SK-N-SH treated with all-trans-retinoic acid at 6 μM for 48 hours (cell line): ENCODE measurements at regions not wholly inside any gene's neighbourhood (a gene's known extent, or its start where the extent isn't known, plus 50 kb on each side); places are given as distances from the start of the nearest gene placed in this dataset.
"Not testable (repeated sequence)": the region's sequence is repeated elsewhere in the genome, so short reads cannot be mapped to it uniquely, and the experiment has no call there.

ENCODE experiments used
- CREB5 ChIP-seq: fragments of 250-450 bp; sonication (Bioruptor Pico); IDR thresholded peaks from 2 replicates; pipeline ENCODE4 v1.5.1; 2020; ENCODE audit warnings: low read depth, mild to moderate bottlenecking, moderate library complexity
- CSRNP3 ChIP-seq: fragments of 250-450 bp; sonication (Bioruptor Pico); IDR thresholded peaks from 2 replicates; pipeline ENCODE4 v1.5.1; 2021; ENCODE audit warnings: mild to moderate bottlenecking, moderate library complexity
- OSR1 ChIP-seq: fragments of 250-450 bp; sonication (Bioruptor Pico); IDR thresholded peaks from 2 replicates; pipeline ENCODE4 v1.8.0; 2022; ENCODE audit warnings: moderate library complexity, mild to moderate bottlenecking, inconsistent platforms
- PATZ1 ChIP-seq: fragments of 250-450 bp; sonication (Bioruptor Pico); IDR thresholded peaks from 2 replicates; pipeline ENCODE4 v1.8.0; 2020; ENCODE audit warnings: mild to moderate bottlenecking, moderate library complexity, borderline replicate concordance
- TCF4 ChIP-seq: fragments of 250-450 bp; sonication (Bioruptor Pico); IDR thresholded peaks from 2 replicates; pipeline ENCODE4 v1.8.0; 2021; ENCODE audit warnings: mild to moderate bottlenecking, moderate library complexity, borderline replicate concordance
- ZFP3 ChIP-seq: fragments of 250-450 bp; sonication (Bioruptor Pico); IDR thresholded peaks from 2 replicates; pipeline ENCODE4 v1.5.0; 2020; ENCODE audit warnings: mild to moderate bottlenecking, moderate library complexity
- ZFP30 ChIP-seq: fragments of 450-650 bp; formaldehyde crosslinking; IDR thresholded peaks from 2 replicates; pipeline ENCODE4 v1.5.0; 2022; ENCODE audit warnings: mild to moderate bottlenecking, moderate library complexity

GRCh38 chr6:169355001-169355400 lies 101.4 kb upstream of the THBS2 start:
- TF ChIP-seq PATZ1 (CRISPR knock-in tag); OSR1 (CRISPR knock-in tag); TCF4; CREB5 (CRISPR knock-in tag); ZFP3 (CRISPR knock-in tag); ZFP30 (CRISPR knock-in tag); CSRNP3 (CRISPR knock-in tag): not testable (repeated sequence)
